ENCODE measurements at regions not wholly inside any gene's neighbourhood (a gene's known extent, or its start where the extent isn't known, plus 50 kb on each side); places are given as distances from the start of the nearest gene placed in this dataset.

DNA sequence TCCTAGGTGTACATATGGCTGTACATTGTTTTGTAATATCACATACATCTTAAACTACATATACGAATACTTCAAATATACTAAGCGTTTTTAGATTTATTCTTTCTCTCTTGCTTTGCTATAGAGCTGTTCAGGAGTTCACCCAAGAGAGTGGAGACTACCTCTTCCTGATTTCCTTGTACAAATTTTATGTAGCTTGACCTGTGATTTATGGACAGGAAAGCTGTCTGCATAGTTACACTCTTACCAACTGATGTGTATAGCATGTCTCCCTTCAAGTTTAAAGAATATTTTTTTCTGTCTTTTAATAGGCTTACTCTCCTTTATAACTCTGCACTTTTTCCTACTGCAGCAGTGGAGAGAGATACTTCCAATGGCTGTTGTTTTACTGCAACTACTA is 428.7 kb downstream of the NDFIP2 start:
- TF ChIP-seq, protein P1, sequence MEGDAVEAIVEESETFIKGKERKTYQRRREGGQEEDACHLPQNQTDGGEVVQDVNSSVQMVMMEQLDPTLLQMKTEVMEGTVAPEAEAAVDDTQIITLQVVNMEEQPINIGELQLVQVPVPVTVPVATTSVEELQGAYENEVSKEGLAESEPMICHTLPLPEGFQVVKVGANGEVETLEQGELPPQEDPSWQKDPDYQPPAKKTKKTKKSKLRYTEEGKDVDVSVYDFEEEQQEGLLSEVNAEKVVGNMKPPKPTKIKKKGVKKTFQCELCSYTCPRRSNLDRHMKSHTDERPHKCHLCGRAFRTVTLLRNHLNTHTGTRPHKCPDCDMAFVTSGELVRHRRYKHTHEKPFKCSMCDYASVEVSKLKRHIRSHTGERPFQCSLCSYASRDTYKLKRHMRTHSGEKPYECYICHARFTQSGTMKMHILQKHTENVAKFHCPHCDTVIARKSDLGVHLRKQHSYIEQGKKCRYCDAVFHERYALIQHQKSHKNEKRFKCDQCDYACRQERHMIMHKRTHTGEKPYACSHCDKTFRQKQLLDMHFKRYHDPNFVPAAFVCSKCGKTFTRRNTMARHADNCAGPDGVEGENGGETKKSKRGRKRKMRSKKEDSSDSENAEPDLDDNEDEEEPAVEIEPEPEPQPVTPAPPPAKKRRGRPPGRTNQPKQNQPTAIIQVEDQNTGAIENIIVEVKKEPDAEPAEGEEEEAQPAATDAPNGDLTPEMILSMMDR (IDR thresholded peaks at IDR 0.05), result no peak
- no peak for TF ChIP-seq POLR2A (IDR thresholded peaks at IDR 0.05)
